Neural progenitor cell (in vitro differentiated cells): ENCODE measurements at regions not wholly inside any gene's neighbourhood (a gene's known extent, or its start where the extent isn't known, plus 50 kb on each side); places are given as distances from the start of the nearest gene placed in this dataset.
"Not testable (repeated sequence)": the region's sequence is repeated elsewhere in the genome, so short reads cannot be mapped to it uniquely, and the experiment has no call there.

Source experiments
- EZH2 ChIP-seq: fragments of 200-600 bp; sonication (generic); IDR thresholded peaks from 2 replicates; pipeline ENCODE4 v1.6.1; 2017; ENCODE audit warnings: antibody characterized with exemption, mild to moderate bottlenecking, moderate library complexity
- EZH2phosphoT487 ChIP-seq: fragments of 200-600 bp; sonication (generic); IDR thresholded peaks from 2 replicates; pipeline ENCODE4 v1.6.1; 2017; ENCODE audit warnings: antibody characterized with exemption
- TF ChIP-seq, protein P1 (sequence below): fragments of 200-600 bp; sonication (generic); IDR thresholded peaks from 2 replicates; pipeline ENCODE4 v1.5.1; 2017; ENCODE audit warnings: antibody characterized with exemption, mild to moderate bottlenecking

DNA sequence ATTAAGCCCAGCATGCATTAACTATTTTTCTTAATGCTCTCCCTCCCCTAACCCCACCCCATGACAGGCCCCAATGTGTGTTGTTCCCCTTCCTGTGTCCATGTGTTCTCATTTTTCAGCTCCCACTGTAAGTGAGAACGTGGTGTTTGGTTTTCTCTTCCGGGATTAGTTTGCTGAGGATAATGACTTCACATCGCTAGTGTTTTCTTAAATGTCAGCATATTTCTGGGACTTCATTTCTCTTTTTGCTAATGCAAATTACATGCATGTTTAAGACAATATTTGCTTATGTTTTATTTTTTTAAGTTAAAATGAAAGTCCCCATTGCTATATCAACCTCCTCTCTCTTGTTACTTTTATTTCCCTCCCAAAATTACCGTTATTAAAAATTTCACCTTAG, 733.3 kb upstream of the DEFB115 start:
- TF ChIP-seq, protein P1, sequence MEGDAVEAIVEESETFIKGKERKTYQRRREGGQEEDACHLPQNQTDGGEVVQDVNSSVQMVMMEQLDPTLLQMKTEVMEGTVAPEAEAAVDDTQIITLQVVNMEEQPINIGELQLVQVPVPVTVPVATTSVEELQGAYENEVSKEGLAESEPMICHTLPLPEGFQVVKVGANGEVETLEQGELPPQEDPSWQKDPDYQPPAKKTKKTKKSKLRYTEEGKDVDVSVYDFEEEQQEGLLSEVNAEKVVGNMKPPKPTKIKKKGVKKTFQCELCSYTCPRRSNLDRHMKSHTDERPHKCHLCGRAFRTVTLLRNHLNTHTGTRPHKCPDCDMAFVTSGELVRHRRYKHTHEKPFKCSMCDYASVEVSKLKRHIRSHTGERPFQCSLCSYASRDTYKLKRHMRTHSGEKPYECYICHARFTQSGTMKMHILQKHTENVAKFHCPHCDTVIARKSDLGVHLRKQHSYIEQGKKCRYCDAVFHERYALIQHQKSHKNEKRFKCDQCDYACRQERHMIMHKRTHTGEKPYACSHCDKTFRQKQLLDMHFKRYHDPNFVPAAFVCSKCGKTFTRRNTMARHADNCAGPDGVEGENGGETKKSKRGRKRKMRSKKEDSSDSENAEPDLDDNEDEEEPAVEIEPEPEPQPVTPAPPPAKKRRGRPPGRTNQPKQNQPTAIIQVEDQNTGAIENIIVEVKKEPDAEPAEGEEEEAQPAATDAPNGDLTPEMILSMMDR = not testable (repeated sequence)
- TF ChIP-seq EZH2, EZH2phosphoT487: not testable (repeated sequence)
